Astrocyte of the spinal cord (primary cell): ENCODE measurements at regions not wholly inside any gene's neighbourhood (a gene's known extent, or its start where the extent isn't known, plus 50 kb on each side); places are given as distances from the start of the nearest gene placed in this dataset.

Experiments
- DNase-seq: peaks from one replicate; pipeline ENCODE4 v3.0.0; 2011; ENCODE audit warnings: low read depth, low spot score
- H3K4me3 ChIP-seq: 2 replicates; pipeline ENCODE4 v1.5.1; 2011; ENCODE audit warnings: low read depth, mild to moderate bottlenecking, low read length, moderate library complexity
- in situ Hi-C: cut with HindIII; loops from 2 replicates; pipeline ENCODE4 v1.10.0; 2017; ENCODE audit warnings: low sequenced_read_pairs
- TF ChIP-seq, protein P1 (sequence below): IDR thresholded peaks from 2 replicates; pipeline ENCODE4 v1.5.1; 2012; ENCODE audit warnings: low read depth, mild to moderate bottlenecking, low read length, inconsistent platforms

DNA sequence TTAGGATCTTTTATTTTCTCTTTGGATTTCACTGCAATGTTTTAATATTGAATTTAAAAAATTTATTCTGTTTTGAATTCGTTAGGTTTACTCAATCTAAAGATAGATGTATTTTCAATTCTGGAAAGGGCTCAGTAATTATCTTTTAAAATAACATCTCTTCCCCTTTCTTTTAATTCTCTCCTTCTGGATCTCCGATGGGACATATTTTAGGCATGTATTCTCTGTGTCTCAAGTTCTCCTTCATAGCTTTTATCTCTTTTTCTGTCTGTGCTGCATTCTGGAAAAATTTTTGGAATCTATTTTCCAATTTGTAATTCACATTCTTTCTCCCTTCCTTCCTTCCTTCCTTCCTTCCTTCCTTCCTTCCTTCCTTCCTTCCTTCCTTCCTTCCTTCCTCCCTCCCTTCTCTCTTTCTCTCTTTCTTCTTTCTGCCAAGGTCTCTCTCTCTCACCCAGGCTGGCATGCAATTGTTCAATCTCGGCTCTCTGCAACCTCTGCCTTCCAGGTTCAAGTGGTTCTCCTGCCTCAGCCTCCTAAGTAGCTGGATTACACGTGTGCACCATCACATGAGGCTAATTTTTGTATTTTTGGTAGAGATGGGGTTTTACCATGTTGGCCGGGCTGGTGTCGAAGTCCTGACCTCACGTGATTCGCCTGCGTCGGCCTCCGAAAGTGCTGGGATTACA lies 98.5 kb upstream of the CTTNBP2 start:
- no peak overlapping the region for H3K4me3 ChIP-seq
- TF ChIP-seq, protein P1, sequence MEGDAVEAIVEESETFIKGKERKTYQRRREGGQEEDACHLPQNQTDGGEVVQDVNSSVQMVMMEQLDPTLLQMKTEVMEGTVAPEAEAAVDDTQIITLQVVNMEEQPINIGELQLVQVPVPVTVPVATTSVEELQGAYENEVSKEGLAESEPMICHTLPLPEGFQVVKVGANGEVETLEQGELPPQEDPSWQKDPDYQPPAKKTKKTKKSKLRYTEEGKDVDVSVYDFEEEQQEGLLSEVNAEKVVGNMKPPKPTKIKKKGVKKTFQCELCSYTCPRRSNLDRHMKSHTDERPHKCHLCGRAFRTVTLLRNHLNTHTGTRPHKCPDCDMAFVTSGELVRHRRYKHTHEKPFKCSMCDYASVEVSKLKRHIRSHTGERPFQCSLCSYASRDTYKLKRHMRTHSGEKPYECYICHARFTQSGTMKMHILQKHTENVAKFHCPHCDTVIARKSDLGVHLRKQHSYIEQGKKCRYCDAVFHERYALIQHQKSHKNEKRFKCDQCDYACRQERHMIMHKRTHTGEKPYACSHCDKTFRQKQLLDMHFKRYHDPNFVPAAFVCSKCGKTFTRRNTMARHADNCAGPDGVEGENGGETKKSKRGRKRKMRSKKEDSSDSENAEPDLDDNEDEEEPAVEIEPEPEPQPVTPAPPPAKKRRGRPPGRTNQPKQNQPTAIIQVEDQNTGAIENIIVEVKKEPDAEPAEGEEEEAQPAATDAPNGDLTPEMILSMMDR: no peak
- in situ Hi-C loops: no loop called here
- no peak for DNase-seq

DNA sequence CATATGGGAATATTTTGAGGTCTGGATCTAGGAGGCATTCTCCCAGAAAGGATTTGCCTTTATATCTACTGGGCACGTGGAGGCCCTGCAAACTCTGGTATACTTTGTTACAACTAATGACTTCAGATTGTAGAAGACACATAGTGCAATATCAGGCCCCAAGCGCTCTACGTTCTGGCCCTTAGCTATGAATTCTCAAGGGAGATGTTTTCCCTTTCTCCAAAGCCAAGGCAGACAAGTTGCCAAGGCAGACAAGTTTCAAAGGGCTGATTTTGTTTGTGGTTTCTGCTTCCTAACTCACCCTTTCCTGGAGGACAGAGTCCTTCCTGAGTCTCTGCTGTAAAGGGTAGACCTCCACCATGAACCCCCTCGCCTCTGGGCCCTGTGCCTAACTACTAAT lies 99.4 kb upstream of the CTTNBP2 start:
- no peak overlapping the region for H3K4me3 ChIP-seq
- DNase-seq: no peak
- TF ChIP-seq, protein P1: no peak
- in situ Hi-C loops: no loop called here

DNA sequence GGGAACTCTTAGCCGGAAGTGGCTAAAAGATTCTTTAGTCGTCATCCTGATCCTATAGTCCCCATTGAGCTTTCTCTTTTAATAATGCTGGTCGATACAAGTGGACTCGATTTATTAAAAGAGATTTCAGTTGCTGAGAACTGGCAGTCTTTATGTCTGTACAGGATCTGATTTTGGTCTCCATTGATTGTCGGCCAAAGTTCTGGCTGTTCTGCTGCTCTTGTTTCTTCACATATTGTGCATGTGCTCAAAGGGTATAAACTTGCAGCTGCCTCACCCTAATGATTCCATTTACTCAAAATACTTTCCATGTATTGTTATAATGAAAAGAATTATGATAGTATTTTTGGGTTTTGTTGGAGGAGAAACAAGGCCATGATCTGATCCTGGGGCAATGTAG lies 100.7 kb upstream of the CTTNBP2 start:
- no peak for DNase-seq
- no peak overlapping the region for H3K4me3 ChIP-seq
- in situ Hi-C loops: no loop called here
- TF ChIP-seq, protein P1: no peak

DNA sequence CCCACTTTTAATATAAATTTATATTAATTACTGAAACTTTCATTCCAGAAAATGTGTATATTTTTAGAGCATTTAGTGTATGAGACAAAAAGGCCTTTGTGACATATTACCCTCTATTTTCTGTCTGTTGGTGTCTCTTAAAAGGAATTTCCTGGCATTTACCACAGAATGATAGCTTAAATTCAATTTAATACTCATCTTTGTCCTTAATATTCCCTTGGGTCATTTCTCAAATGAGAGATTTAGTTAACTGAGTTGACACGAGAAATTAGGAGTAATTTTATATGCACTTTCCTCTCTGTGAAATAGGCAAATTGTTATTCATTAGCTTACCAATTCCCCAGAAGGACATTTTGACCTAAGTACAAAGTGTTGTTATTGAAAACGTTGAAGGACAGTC lies 101.7 kb upstream of the CTTNBP2 start:
- TF ChIP-seq, protein P1: no peak
- in situ Hi-C loops: no loop called here
- DNase-seq: no peak
- H3K4me3 ChIP-seq: no peak overlapping the region

DNA sequence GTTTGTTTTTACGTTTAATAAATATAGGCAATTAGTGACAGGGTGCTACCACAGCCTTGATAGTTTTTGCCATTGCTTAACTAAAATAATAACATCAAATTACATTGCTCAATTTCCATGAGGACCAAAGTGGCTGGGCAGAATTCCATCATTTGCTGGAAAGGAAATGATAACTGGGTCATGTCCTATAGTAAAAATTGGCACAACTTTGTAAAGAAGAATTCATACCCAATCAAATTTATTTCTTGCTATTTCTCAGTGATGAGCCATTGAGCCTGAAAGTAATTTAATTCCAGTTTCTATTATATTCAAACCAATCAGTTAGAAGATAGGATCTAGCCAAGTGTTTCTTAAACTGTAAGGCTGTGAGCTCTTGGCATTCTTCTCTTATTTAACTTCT lies 102.2 kb upstream of the CTTNBP2 start:
- in situ Hi-C loops: no loop called here
- TF ChIP-seq, protein P1: no peak
- no peak overlapping the region for H3K4me3 ChIP-seq
- no peak for DNase-seq

DNA sequence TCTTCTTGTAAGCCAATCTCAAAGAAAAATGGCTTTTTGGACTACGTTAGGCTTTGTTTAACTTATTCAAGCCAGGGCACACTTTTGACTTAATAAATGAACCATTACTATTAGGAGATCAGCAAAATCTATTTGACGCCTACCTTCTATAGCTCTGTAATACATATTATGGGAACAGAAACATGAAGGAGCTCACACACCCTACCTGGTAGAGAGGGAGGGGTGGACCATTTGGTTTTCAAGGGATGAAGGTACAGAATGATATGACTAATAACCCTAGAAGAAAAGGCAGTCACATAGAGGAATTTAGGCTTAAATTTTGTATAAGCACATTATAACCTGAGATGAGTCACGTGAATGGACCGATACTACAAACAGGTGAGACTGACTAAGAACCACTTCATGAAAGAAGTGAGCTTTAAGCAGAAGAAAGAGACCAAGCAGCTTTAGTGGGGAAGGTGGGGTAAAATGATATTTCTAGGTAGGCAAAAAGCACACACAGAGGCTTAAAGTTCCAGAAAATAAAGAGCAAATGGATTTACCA lies 106.8 kb upstream of the CTTNBP2 start:
- in situ Hi-C loops: no loop called here
- TF ChIP-seq, protein P1: no peak
- no peak for DNase-seq
- no peak overlapping the region for H3K4me3 ChIP-seq
